Peyer's patch (tissue), 4 donors: ENCODE measurements at regions not wholly inside any gene's neighbourhood (a gene's known extent, or its start where the extent isn't known, plus 50 kb on each side); places are given as distances from the start of the nearest gene placed in this dataset.

Experiments used
- CTCF ChIP-seq, 6 experiments: fragments of 450-650 bp in 4 of 6; fragments of 200-600 bp in 2 of 6; sonication (generic) in 1 of 6; IDR thresholded peaks; one replicate each; pipeline ENCODE4 v1.5.1; 2017 to 2019; ENCODE audit warnings: antibody characterized with exemption in 6 of 6, mild to moderate bottlenecking in 3 of 6, moderate library complexity in 1 of 6
- POLR2A ChIP-seq, 2 donors: fragments of 450-650 bp; IDR thresholded peaks; one replicate each; pipeline ENCODE4 v1.5.1; 2017; ENCODE audit warnings: antibody characterized with exemption in 2 of 2, mild to moderate bottlenecking in 2 of 2, moderate library complexity in 2 of 2

GRCh38 chr2:16273111-16273510 is 332.8 kb downstream of the MYCN start:
- TF ChIP-seq POLR2A (IDR thresholded peaks at IDR 0.05) (no peak), CTCF (IDR thresholded peaks at IDR 0.05) (no peak)
